SJSA1 (cell line): ENCODE measurements at regions not wholly inside any gene's neighbourhood (a gene's known extent, or its start where the extent isn't known, plus 50 kb on each side); places are given as distances from the start of the nearest gene placed in this dataset.

Experiments
- DNase-seq, 2 experiments: peaks; one replicate each; pipeline ENCODE4 v3.0.0-alpha.2; 2015 to 2020; ENCODE audit warnings: low spot score in 2 of 2, low read depth in 1 of 2
- H3K27ac ChIP-seq: fragments of 250-450 bp; sonication (Bioruptor Pico); 2 replicates; pipeline ENCODE4 v1.5.1; 2020; ENCODE audit warnings: mild to moderate bottlenecking, moderate library complexity
- H3K27me3 ChIP-seq: fragments of 250-450 bp; sonication (Bioruptor Pico); replicated peaks from 2 replicates; pipeline ENCODE4 v1.5.1; 2020; ENCODE audit warnings: mild to moderate bottlenecking, moderate library complexity
- H3K36me3 ChIP-seq: fragments of 250-450 bp; sonication (Bioruptor Pico); 2 replicates; pipeline ENCODE4 v1.5.1; 2020; ENCODE audit warnings: mild to moderate bottlenecking
- H3K4me1 ChIP-seq: fragments of 250-450 bp; sonication (Bioruptor Pico); replicated peaks from 2 replicates; pipeline ENCODE4 v1.6.1; 2021; ENCODE audit warnings: mild to moderate bottlenecking
- H3K4me3 ChIP-seq: fragments of 250-450 bp; sonication (Bioruptor Pico); 2 replicates; pipeline ENCODE4 v1.5.1; 2020; ENCODE audit warnings: mild to moderate bottlenecking
- H3K9me3 ChIP-seq: fragments of 250-450 bp; sonication (Bioruptor Pico); replicated peaks from 2 replicates; pipeline ENCODE4 v1.5.1; 2020; ENCODE audit warnings: mild to moderate bottlenecking

DNA sequence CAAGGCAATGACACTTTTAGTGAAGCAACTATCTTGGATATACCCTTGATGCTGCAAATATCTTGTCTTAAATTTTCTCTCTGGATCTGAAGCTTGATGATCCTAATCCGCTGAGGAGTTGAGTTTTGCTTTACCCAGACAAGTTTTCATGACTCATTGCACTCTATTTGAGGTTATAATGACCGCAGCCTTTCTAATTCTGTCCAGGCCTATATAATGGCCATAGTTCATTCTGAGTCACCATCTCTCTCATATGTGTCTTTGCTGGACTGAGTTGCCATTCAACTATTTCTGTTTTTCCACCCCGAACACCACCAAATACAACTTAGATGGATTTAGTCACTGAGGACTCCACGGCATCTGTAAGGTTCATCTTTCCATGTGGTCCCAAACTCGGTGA is 802.1 kb upstream of the FAM98A start:
- H3K27ac ChIP-seq: no peak overlapping the region
- H3K4me1 ChIP-seq: no peaks in the 10 kb centered on the region
- peaks cover 6% of the 10 kb centered on the region; the same call in 1 of the 2 replicates for H3K9me3 ChIP-seq
- no peak overlapping the region for H3K4me3 ChIP-seq
- H3K27me3 ChIP-seq: no peaks in the 10 kb centered on the region
- H3K36me3 ChIP-seq: no peaks in the 10 kb centered on the region
- no peak for DNase-seq

DNA sequence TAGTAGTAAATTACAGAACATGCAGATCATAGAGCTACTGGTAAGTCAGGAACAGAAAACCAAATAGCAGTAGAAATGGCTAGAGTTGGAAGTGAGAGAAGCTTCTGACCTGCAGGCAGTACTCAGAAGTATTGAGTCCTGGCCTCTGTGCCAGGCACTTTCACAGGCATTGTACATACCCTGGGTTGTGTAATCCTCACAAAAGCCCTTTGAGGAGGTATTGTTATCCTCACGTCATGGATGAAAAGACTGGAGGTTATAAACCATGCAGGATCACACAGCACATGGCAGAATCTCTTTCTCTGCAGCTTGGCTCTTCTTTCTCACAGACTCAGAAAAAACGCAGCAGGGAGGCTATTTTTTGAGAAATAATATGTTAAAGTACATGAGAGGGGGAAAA is 789.3 kb upstream of the FAM98A start:
- Histone ChIP-seq H3K9me3 (0 out of 2 replicates have a peak, but pooled peaks cover 3% of the 10 kb centered on the region), H3K4me3 (no peak overlapping the region), H3K27ac (no peak overlapping the region), H3K36me3 (no peaks in the 10 kb centered on the region), H3K27me3 (no peaks in the 10 kb centered on the region), H3K4me1 (no peaks in the 10 kb centered on the region)
- no peak for DNase-seq

GRCh38 chr2:34387536-34387935 is 788.4 kb upstream of the FAM98A start:
- H3K36me3 ChIP-seq: no peaks in the 10 kb centered on the region
- no peak for DNase-seq
- no peaks in the 10 kb centered on the region for H3K27me3 ChIP-seq
- no peaks in the 10 kb centered on the region for H3K4me1 ChIP-seq
- H3K9me3 ChIP-seq: 0 out of 2 replicates have a peak, but pooled peaks cover 3% of the 10 kb centered on the region
- no peak overlapping the region for H3K27ac ChIP-seq
- H3K4me3 ChIP-seq: no peak overlapping the region

- no peaks in the 10 kb centered on the region for H3K36me3 ChIP-seq
- no peak overlapping the region for H3K27ac ChIP-seq
- H3K27me3 ChIP-seq: no peaks in the 10 kb centered on the region
- H3K4me3 ChIP-seq: no peak overlapping the region
- no peak for DNase-seq
- H3K4me1 ChIP-seq: no peaks in the 10 kb centered on the region
- no peaks in the 10 kb centered on the region; the same call in 1 of the 2 replicates for H3K9me3 ChIP-seq
These were observed 780.5 kb upstream of the FAM98A start for GRCh38 chr2:34379586-34379985.

- Histone ChIP-seq H3K4me1 (no peaks in the 10 kb centered on the region), H3K27ac (no peak overlapping the region), H3K9me3 (no peaks in the 10 kb centered on the region; the same call in 1 of the 2 replicates), H3K4me3 (no peak overlapping the region), H3K27me3 (no peaks in the 10 kb centered on the region), H3K36me3 (no peaks in the 10 kb centered on the region)
- no peak for DNase-seq
These were observed 774.6 kb upstream of the FAM98A start for GRCh38 chr2:34373586-34374233.

DNA sequence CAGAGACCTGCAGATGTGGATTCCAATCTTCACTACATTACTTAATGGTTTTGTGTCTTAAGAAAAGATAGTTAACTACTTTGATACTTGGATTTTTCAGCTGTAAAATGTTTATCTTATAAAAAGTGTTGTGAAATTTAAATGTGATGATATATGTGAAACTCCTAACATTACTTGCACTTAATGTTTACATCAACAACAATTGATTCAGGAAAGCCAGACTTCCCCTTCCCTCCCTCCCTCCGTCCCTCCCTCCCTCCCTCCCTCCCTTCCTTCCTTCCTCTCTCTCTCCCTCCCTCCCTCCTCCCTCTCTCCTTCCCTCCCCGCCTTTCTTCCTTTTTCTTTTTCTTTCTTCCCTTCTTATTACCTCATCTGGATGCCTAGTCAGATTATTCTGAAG is 773.9 kb upstream of the FAM98A start:
- no peak overlapping the region for H3K27ac ChIP-seq
- H3K36me3 ChIP-seq: no peaks in the 10 kb centered on the region
- H3K4me1 ChIP-seq: no peaks in the 10 kb centered on the region
- no peak for DNase-seq
- no peaks in the 10 kb centered on the region for H3K27me3 ChIP-seq
- no peaks in the 10 kb centered on the region; the same call in 1 of the 2 replicates for H3K9me3 ChIP-seq
- no peak overlapping the region for H3K4me3 ChIP-seq

- H3K27me3 ChIP-seq: no peaks in the 10 kb centered on the region
- H3K27ac ChIP-seq: no peak overlapping the region
- H3K9me3 ChIP-seq: no peaks in the 10 kb centered on the region
- DNase-seq: no peak
- no peaks in the 10 kb centered on the region for H3K4me1 ChIP-seq
- H3K36me3 ChIP-seq: no peaks in the 10 kb centered on the region
- H3K4me3 ChIP-seq: no peak overlapping the region
These were observed 772.6 kb upstream of the FAM98A start for GRCh38 chr2:34371711-34372110.

- H3K36me3 ChIP-seq: no peaks in the 10 kb centered on the region
- no peaks in the 10 kb centered on the region for H3K27me3 ChIP-seq
- no peak overlapping the region for H3K27ac ChIP-seq
- no peaks in the 10 kb centered on the region for H3K9me3 ChIP-seq
- DNase-seq: no peak
- no peak overlapping the region for H3K4me3 ChIP-seq
- no peaks in the 10 kb centered on the region for H3K4me1 ChIP-seq
These were observed 769.2 kb upstream of the FAM98A start for GRCh38 chr2:34368304-34368703.

DNA sequence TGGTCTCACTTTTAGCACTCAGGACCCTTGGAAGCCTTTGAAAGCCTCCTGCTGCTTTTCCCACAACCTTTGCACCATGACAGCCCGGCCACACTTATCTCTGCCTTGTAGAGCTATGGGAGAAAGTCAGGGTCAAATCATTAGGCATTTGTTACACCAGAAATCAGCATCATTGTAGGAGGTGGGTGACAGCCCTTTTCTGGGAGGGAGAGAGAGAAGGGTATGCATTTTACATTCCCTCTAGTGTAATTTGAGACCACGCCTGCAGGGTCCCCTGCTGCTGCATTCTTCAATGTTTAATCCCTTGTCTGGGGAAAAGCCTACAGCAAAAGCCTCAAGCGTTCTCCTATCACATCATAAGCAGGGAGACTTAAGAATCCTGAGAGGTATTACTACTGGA is 766.8 kb upstream of the FAM98A start:
- no peaks in the 10 kb centered on the region for H3K9me3 ChIP-seq
- H3K4me1 ChIP-seq: no peaks in the 10 kb centered on the region
- DNase-seq: no peak
- no peaks in the 10 kb centered on the region for H3K36me3 ChIP-seq
- H3K4me3 ChIP-seq: no peak overlapping the region
- H3K27ac ChIP-seq: no peak overlapping the region
- no peaks in the 10 kb centered on the region for H3K27me3 ChIP-seq

GRCh38 chr2:34365512-34365911 is 766.4 kb upstream of the FAM98A start:
- no peak for DNase-seq
- Histone ChIP-seq H3K27ac (no peak overlapping the region), H3K36me3 (no peaks in the 10 kb centered on the region), H3K4me1 (no peaks in the 10 kb centered on the region), H3K27me3 (no peaks in the 10 kb centered on the region), H3K4me3 (no peak overlapping the region), H3K9me3 (no peaks in the 10 kb centered on the region)

GRCh38 chr2:34353509-34354113 is 754.5 kb upstream of the FAM98A start:
- Histone ChIP-seq H3K4me3 (no peak overlapping the region), H3K36me3 (no peaks in the 10 kb centered on the region), H3K27me3 (no peaks in the 10 kb centered on the region), H3K4me1 (no peaks in the 10 kb centered on the region), H3K9me3 (no peaks in the 10 kb centered on the region), H3K27ac (no peak overlapping the region)
- DNase-seq: no peak

- Histone ChIP-seq H3K4me1 (no peaks in the 10 kb centered on the region), H3K36me3 (no peaks in the 10 kb centered on the region), H3K9me3 (no peaks in the 10 kb centered on the region; the same call in 1 of the 2 replicates), H3K27ac (no peak overlapping the region), H3K4me3 (no peak overlapping the region), H3K27me3 (no peaks in the 10 kb centered on the region)
- no peak for DNase-seq
These were observed 750.4 kb upstream of the FAM98A start for GRCh38 chr2:34349527-34349926.

DNA sequence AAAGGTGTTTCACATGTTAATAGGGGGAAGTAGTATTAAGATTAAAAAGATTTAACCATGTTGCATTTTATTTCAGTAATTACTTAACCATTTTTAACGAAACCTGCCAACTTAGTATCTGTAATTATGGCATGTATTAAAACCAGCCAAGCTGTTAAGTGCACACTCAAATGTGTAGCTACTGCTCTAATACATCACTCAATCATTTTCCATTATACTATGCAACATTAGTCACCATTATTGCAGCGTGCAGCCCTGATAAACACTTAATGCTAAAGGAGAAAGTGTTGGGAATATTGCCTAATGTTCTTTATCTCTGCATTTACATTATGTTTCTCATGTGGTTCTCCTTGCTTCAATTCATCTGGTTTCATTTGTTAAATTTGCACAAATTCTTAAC is 745.9 kb upstream of the FAM98A start:
- H3K27me3 ChIP-seq: no peaks in the 10 kb centered on the region
- no peaks in the 10 kb centered on the region for H3K36me3 ChIP-seq
- H3K9me3 ChIP-seq: no peaks in the 10 kb centered on the region; the same call in 1 of the 2 replicates
- DNase-seq: no peak
- H3K4me3 ChIP-seq: no peak overlapping the region
- H3K4me1 ChIP-seq: no peaks in the 10 kb centered on the region
- H3K27ac ChIP-seq: no peak overlapping the region

DNA sequence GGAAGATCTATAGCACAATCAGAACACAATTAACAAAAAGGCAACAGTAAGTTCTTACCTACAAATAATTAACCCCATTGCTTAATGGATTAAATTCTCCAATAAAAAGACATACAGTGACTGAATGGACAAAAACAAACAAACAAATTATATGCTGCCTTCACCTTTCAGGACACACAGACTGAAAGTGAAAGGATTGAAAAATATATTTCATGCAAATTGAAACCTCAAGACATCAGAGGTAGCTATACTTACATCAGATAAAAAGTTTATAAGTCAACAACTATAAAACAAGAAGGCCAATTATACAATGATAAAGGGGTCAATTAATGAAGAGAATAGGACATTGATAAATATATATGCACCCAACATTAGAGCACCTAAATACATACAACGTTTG is 741.2 kb upstream of the FAM98A start:
- no peak overlapping the region for H3K4me3 ChIP-seq
- no peaks in the 10 kb centered on the region for H3K4me1 ChIP-seq
- no peaks in the 10 kb centered on the region for H3K9me3 ChIP-seq
- H3K36me3 ChIP-seq: no peaks in the 10 kb centered on the region
- H3K27me3 ChIP-seq: no peaks in the 10 kb centered on the region
- H3K27ac ChIP-seq: no peak overlapping the region
- DNase-seq: no peak

DNA sequence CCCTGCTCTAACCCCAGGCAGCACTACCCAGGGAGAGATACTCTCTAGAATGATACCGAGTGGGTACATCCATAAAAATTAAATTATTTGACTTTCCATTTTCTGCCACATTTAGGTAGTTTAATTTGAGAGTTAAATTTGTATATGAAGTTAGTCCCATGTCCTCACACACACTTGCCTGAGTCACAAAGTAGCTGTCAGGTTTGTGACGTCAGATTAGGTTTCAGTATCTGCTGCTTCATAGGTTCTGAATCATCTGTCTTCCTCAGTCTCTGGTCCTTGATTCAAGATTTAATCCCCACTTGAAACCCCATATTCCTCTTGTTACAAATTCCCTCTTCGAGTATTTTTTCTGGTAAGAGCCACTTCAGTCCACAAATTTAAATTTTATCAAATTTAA is 738.6 kb upstream of the FAM98A start:
- H3K27me3 ChIP-seq: no peaks in the 10 kb centered on the region
- H3K27ac ChIP-seq: no peak overlapping the region
- no peak for DNase-seq
- no peaks in the 10 kb centered on the region for H3K36me3 ChIP-seq
- H3K4me3 ChIP-seq: no peak overlapping the region
- H3K4me1 ChIP-seq: no peaks in the 10 kb centered on the region
- H3K9me3 ChIP-seq: no peaks in the 10 kb centered on the region
